CD4-positive, alpha-beta T cell treated with Interleukin-17A for 1 hour (primary cell): ENCODE measurements at regions not wholly inside any gene's neighbourhood (a gene's known extent, or its start where the extent isn't known, plus 50 kb on each side); places are given as distances from the start of the nearest gene placed in this dataset.

Experiments used
- DNase-seq: peaks from one replicate; pipeline ENCODE4 v3.0.0-alpha.2; 2020

DNA sequence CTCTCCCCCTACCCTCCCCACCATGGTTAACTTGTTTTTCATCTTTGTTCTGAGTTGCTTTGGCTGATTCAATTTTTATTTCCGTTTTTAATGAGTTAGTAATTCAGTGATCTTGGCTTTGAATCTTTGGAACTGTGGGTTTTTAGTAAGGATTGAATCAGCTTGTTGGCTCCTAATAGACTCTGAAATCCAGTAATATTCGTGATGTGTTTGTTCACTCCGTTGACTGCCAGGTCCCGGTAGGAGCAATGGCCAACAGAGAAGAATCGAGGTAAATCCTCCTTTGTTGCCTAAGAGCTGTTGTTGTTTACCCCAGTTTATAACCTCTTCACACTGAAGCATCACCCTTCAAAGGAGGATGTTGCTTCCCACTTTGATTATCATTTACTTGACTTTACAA is 92.7 kb downstream of the PCSK1 start:
- DNase-seq = no peak

DNA sequence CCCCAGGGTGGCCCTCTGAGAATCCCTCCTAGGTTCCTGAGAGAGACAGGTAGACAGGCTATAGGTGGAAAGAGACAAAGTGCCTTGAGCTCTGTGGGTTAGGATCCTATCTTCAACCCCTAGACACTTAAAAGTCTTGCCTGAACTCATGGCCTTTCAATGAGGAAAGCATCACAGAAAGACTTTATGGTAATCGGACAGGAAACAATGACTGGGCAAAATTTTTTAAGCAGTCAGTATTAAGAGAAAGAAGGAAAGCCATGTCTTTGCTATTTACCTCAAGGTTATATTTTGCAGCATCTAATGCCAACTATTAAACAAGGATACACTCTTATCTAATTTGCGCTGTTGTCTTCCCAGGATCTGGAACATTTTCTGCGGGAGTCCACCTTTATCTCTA is 93.2 kb downstream of the PCSK1 start:
- no peak for DNase-seq

DNA sequence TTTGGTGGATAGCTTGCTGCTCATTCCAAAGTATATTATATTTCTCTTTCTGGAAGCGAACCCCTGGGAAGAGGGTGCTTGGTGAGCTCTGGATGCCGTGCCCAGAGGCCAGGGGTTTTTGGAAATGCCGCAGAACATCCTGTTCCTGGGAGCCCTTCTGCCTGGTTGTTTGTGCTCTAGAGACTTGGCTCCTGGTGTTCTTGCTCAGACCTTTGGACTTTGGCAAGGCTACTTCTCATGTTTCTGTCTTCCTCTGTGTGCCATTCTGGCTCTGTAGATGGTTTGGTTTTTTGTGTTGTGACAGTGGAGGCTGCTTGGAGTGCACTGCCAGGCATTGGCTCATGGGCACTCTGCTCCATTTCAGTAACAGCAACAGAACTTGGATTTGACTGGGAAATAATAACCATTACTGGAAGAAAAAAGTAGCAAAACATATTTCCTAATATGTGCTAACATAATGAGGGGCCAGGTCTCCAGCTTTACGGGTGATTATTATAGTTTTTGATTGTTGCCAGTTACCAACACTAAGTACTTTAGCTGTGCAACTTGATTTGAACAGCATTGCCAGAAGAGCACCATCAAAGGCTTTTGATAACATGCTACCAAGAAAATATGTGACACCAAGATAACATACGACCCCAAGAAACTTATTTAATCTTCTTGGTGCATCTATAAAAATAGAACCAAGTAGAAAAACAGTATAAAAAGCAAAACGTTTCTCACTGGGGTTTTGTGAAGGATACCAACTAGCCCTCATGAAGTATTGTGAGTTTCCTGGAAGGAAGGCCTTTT is 94.2 kb downstream of the PCSK1 start:
- no peak for DNase-seq

DNA sequence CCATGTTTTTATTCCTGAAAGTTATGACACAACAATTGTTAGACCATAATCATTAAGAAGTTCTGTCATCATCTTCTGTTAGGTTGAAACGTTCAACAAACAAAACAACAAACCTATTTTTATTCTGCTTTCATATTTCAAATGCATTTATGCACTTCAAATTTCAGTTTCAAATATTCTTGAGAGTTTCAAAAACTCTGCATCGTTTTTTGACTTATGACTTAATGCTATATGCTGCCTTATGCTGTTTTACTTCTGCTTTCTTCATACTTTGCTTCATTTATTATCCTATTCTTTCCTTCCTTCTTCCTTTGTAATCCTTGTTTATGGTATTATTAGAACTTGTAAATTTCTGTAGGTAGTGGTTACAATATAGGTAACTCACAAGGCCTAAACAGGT is 95.0 kb downstream of the PCSK1 start:
- DNase-seq = no peak

DNA sequence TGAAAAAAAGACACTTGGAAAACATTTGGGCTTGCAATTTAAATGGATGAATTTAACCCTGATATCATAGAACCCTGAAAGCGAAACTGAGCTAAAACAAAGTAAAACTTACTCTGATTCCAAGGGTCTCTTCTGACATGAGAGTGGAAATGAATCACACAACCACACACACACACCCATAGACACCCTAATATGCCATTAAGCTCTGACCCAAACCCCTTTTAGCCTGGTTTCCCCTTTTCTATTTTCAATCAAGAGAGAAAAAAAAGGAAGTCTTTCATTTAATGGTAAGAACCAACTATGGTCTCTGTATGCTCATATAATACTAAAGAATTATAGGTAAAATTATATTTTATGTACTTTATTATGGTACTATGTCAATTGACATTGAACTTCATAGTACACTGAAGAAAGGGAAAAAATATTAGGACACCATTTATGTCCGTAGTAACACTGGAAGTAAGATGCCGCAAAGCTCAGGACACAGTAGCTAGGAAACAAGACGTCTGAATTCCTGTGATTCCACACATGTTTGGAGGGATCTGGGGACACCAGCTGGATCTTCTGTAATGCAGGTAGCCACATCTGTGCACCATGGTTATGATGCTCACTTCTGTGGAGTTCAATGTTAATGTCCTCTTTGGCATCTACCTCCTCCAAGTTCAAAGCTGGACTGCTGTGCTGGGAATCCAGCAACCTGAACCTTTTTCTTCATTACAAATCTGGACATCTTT is 95.8 kb downstream of the PCSK1 start:
- no peak for DNase-seq

DNA sequence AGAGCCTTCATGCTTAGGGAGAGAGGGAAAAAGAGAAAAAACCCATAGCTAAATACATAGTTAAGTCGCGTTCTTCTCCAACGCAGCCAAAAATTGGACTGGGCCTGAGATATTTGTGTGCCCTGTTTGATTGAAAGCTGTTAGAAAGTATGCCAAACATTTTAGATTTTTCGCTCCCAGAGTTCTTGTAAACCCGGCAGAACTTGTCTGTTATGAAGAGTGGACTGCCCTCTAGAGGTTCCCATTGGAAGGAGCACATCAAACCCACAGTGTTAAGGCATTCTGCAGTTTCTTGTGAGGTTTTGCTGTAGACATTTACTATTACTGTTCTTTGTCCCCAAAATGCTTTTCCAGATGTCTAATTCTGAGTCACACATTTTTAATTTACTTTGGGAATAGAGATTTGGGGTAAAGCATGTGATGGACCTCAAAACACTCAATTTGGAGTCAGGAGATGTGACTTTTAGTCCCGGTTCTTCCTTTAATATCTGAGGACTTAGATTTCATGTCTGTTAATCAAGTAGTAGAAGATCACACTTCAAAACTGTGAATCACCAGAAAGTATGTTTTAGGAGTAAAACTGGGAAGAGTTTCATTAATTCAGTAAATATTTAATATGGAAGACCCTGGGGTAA is 96.6 kb downstream of the PCSK1 start:
- peak; percentile 77 for DNase-seq

- no peak for DNase-seq
Measured at GRCh38 chr5:96335873-96336272, 97.2 kb downstream of the PCSK1 start.

DNA sequence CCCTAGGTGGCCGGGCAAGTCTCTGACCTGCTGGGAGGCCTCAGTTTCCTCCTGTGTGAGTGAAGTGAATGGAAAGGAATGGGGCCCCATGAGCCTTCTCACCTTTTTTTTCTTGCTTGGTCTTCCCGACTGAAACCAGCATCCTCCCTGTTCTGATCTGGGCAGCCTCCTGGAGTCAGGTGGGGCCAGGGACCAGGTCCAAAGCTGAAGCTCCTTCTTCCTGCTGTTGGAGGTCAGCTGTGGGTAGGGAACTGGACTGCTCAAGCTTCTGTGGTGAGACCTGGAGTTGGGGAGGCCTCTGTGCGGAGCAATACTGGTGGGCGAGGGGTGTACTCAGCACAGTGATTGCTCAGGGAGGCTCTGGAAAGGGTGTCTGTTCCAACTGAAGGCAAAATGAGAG is 99.7 kb downstream of the PCSK1 start:
- no peak for DNase-seq

- no peak for DNase-seq
Measured at GRCh38 chr5:96332535-96333366, 100.3 kb downstream of the PCSK1 start.

GRCh38 chr5:96331681-96332361 is 101.2 kb downstream of the PCSK1 start:
- DNase-seq = no peak

DNA sequence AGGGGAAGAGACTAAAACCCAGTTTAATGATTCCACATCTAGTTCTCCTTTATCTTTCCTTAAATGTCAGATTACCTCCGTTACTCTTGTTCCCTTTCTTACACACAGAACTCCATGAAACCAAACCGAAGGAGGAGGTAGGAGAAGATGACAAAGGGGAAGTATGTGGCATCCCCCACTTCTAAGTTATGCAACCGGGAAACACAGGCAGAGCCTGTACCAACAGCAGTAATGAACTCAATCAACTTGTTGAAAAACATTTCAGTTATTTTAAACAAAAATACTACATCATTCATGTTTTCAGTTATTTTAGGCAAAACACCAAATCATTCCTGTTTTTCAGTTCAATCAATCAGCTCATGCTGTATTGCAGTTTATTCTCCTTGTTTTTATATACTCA is 101.8 kb downstream of the PCSK1 start:
- no peak for DNase-seq

DNA sequence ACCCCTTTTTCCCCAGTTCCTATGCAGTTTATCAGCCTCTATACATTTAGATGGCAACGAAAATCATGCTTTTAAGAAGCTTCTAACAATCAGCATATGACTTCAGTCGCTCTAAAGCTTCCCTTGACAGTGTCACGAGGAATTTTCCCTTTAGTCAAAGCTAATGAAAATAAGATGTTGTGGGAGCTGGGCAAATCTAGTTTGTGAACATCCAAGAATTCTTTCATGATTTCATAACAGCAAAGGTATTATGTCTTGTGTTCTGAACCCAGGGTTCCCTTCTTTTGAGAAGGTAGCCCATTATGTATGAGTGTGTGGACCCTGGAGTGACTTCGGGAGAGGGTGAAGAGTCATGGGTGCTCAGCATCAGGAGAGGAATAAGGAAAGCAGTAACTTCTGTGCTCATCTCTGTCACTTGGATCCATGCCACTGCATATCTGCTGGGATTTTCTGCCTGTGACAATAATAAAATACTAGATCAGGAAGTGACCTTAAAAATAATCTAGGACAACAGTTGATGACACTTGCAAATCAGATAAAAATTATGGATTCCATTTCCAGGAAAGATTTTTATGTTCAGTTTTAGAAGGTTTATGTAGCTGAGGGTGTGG is 102.4 kb downstream of the PCSK1 start:
- DNase-seq = no peak

DNA sequence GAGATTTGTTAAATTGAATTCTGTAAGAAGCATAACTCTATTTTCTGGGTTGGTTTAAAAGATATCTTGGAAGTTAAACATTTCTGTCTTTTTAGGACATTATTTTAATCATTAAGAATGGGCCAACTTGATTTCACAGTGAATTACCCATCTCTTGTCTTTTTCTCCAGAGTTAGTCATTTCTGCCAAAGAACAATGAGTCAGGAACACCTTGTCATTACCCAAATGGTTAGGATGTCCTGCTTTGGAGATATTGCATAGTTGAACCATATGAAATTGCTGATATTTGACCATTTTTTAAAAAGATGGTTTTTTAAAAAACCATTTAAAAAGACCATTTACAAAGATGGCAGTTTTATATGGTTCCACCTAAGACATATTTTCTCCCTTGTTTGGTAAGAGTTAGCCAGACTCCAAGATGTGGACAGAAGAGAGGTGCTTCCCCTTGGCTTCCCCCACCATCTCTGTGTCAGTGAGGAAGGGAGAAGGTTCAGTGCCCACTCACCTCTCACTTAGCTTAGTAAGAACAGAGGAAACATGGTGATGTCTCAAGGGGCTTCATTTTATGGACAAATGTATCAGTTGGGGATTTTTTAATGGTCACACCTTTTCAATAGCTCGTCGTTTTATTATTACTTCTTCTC is 103.0 kb downstream of the PCSK1 start:
- no peak for DNase-seq

DNA sequence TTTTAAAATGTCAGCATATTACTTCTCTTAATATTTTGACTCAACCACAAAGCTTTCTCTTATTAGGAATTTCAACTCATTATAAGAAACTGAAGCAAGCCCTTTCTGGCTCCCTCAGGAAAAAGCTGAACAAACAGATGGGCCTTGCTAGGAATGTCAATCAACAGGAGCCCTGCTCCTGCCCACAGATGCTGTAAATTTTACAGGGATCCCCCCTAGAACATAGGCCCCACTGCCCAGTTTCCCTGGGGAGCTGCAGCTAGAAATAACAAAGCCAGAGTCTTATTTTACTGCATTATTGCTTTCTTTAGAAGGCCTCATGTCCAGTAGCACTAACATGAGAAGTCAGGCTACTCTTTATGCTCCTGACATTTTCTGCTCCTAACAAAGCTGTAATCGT is 103.8 kb downstream of the PCSK1 start:
- DNase-seq = no peak

DNA sequence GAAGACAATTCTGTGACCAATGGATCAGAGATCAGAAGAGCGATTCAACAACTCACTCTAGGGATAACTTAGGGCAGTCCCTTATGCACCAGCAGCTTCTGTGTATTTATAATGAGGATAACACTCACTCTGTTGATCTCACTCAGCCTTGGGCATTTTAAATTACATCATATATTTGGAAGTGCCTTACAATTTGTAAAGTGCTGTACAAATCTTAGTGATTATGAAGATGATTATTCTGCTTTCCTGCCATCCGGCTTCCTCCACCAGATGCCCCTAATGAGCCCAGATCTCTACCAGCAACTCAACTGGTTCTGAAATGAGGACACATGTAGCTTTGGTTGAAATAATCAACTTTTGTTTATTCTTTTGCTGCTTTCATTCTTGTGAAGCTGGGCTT is 105.3 kb downstream of the PCSK1 start:
- no peak for DNase-seq

DNA sequence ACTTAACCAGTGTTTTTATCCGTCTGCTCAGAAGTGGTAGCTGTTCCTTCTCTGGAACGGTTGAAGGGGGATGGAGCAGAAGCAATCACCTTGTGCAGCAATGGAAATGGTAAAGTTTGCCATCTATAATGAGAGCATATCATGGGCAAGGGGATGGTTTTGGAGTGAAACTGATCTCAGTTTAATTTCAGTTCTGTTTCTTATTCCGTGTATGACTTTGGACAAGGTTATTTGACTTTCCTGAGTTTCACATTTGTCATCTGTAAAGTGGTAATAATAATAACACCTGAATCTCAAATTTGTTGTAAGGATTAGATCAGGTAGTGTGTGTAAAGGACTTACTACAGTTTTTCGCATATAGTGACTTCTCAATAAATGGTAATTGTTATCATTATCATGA is 106.1 kb downstream of the PCSK1 start:
- no peak for DNase-seq

DNA sequence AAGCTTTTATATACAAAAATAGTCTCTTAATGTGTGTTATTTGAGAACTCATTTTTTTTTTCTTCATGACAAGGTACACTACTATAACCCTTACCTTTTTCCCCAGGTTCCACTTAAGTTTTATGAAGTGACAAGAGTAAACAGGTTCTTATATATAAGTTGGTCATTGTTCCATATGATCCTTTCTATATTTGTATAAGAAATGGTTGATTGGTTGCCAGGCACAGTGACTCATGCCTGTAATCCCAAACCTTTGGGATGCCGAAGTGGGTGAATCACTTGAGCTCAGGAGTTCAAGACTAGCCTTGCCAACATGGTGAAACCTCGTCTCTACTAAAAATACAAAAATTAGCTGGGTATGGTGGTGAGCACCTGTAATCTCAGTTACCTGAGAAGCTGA is 108.3 kb downstream of the PCSK1 start:
- DNase-seq = no peak

DNA sequence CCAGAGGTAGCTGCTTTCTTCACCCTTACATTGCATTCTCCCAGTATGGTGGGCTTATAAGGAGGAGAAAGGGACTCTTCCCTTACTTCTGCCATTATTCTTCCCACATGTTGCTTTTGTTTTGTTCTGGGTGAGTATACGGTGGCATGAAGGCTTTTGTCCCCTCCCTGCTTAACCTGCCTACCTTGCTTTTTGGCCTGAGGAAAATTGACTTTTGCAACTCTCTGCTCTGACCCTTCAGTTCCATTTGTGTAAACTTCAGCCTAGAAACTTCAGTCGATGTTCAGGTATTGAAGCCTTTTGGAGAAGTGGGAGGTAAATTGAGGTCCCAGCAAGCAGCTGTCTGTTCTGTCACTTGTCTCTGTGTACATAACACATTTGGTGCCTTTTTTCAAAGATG is 110.2 kb downstream of the PCSK1 start:
- DNase-seq = no peak

- DNase-seq = no peak
Measured at GRCh38 chr5:96322217-96322616, 110.8 kb downstream of the PCSK1 start.

DNA sequence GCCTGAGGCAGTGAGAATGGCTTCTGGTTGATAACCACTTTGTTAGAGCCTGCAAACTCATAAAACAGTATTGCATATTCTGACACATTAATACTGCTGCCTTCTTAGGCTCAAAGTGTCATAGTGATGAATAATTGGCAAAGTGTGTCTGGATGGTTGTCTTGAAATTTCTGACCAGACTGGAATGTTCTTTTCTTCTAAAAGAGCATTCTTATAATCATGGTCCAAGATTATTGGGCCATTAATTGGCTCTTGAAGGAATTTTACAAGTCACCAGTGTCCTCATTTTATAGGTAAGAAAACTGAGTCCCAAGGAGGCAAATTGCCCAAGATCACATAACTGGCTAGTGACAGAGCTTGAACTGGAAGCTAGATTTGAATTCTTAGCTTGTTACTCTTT is 111.7 kb downstream of the PCSK1 start:
- DNase-seq = no peak

DNA sequence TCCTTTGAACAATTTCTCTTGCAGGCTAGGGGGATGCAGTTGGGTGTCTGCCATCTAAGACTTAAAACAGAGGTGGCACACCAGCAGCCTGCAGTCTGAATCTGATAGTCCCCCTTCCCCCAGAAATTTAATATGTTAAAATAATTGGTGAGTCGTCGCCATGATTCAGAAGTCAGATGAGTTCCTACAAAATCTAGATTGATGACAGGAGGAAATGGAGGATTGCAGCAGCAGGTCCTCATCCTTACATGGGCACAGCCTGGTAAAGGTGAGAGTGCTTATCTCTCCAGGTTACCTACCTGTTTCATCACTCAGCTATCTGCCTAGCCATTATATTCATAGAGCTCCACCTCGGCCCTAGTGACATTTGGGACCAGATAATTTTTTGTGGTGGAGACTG is 112.3 kb downstream of the PCSK1 start:
- no peak for DNase-seq
